Endodermal cell (in vitro differentiated cells): ENCODE measurements at regions not wholly inside any gene's neighbourhood (a gene's known extent, or its start where the extent isn't known, plus 50 kb on each side); places are given as distances from the start of the nearest gene placed in this dataset.

ENCODE experiments used
- DNase-seq: peaks from one replicate; pipeline ENCODE4 v3.0.0-alpha.2; 2017
- H3K27ac ChIP-seq: 2 replicates; pipeline ENCODE4 v1.5.1; 2013; ENCODE audit warnings: mild to moderate bottlenecking, low read depth, low read length, moderate library complexity
- H3K27me3 ChIP-seq: 2 replicates; pipeline ENCODE4 v1.6.1; 2013; ENCODE audit warnings: mild to moderate bottlenecking, low read length, moderate library complexity; ENCODE audit not compliant: insufficient read depth, control insufficient read depth, poor library complexity, severe bottlenecking
- H3K36me3 ChIP-seq: 2 replicates; pipeline ENCODE4 v1.7.0; 2013; ENCODE audit warnings: mild to moderate bottlenecking, low read length, moderate library complexity; ENCODE audit not compliant: control insufficient read depth, insufficient read depth
- H3K4me1 ChIP-seq: one replicate; pipeline ENCODE4 v1.7.0; 2013; ENCODE audit warnings: low read length; ENCODE audit not compliant: control insufficient read depth, insufficient read depth
- H3K4me3 ChIP-seq: 2 replicates; pipeline ENCODE4 v1.5.1; 2013; ENCODE audit warnings: mild to moderate bottlenecking, low read length, moderate library complexity
- H3K9ac ChIP-seq: 2 replicates; pipeline ENCODE4 v1.6.1; 2013; ENCODE audit warnings: mild to moderate bottlenecking, low read length, moderate library complexity; ENCODE audit not compliant: poor library complexity, severe bottlenecking; ENCODE audit errors: extremely low read depth
- H3K9me3 ChIP-seq: 2 replicates; pipeline ENCODE4 v1.6.1; 2013; ENCODE audit warnings: mild to moderate bottlenecking, low read length, moderate library complexity; ENCODE audit not compliant: control insufficient read depth
- H3K27ac Mint-ChIP-seq: 2 replicates; pipeline ENCODE4 v1.8.0; 2020; ENCODE audit warnings: mixed read lengths
- H3K27me3 Mint-ChIP-seq: 2 replicates; pipeline ENCODE4 v1.8.0; 2021; ENCODE audit warnings: mild to moderate bottlenecking, mixed read lengths; ENCODE audit not compliant: insufficient read depth
- H3K36me3 Mint-ChIP-seq: 2 replicates; pipeline ENCODE4 v1.8.0; 2020; ENCODE audit warnings: low read depth, mixed read lengths
- H3K4me1 Mint-ChIP-seq: 2 replicates; pipeline ENCODE4 v1.8.0; 2020; ENCODE audit warnings: mixed read lengths
- H3K4me3 Mint-ChIP-seq: 2 replicates; pipeline ENCODE4 v1.8.0; 2020; ENCODE audit warnings: mild to moderate bottlenecking, moderate library complexity, mixed read lengths
- H3K9me3 Mint-ChIP-seq: 2 replicates; pipeline ENCODE4 v1.8.0; 2020; ENCODE audit warnings: mild to moderate bottlenecking, mixed read lengths
- WGBS, 2 experiments: methylation state at CpG; one replicate each; pipeline versions ENCODE4 v1.1.5 to v1.1.7; 2013; ENCODE audit warnings: missing lambda C conversion rate in 2 of 2, mixed read lengths in 1 of 2; ENCODE audit not compliant: insufficient coverage in 1 of 2, insufficient read length in 1 of 2; 5-methylcytosine and 5-hydroxymethylcytosine counted together
- TF ChIP-seq, protein P1 (sequence below): fragments of 200-600 bp; sonication (generic); conservative IDR thresholded peaks from 2 replicates; pipeline ENCODE4 v1.5.0; 2021; ENCODE audit warnings: antibody characterized with exemption, mild to moderate bottlenecking

DNA sequence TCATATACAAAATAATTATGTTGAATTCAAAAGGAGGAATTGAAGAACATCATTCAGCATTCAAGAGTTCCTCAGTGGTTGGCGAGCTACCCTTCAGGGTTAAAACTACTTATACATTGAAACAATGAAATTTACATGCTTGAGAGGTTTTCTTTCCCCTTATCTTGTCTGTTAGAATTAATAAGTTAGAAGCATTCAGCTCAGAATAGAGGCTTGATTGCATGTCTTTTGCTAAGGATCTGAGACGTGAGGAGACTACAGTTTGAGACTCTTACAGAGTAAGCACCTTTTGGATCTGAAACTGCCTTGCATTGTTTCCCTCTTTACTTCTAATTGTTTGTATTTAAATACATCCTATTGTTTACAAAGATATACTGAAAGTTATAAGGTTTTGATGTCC lies 157.6 kb downstream of the NSUN3 start:
- peaks cover 23% of the 10 kb centered on the region for H3K9me3 ChIP-seq
- TF ChIP-seq, protein P1, sequence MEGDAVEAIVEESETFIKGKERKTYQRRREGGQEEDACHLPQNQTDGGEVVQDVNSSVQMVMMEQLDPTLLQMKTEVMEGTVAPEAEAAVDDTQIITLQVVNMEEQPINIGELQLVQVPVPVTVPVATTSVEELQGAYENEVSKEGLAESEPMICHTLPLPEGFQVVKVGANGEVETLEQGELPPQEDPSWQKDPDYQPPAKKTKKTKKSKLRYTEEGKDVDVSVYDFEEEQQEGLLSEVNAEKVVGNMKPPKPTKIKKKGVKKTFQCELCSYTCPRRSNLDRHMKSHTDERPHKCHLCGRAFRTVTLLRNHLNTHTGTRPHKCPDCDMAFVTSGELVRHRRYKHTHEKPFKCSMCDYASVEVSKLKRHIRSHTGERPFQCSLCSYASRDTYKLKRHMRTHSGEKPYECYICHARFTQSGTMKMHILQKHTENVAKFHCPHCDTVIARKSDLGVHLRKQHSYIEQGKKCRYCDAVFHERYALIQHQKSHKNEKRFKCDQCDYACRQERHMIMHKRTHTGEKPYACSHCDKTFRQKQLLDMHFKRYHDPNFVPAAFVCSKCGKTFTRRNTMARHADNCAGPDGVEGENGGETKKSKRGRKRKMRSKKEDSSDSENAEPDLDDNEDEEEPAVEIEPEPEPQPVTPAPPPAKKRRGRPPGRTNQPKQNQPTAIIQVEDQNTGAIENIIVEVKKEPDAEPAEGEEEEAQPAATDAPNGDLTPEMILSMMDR, result no peak
- WGBS, 2 experiments, result 80 to 92% methylated on average over 1 to 2 of the region's 2 CpGs
- H3K27ac ChIP-seq, result no peak overlapping the region
- Mint-ChIP-seq H3K27me3 (no peaks in the 10 kb centered on the region), H3K36me3 (no peaks in the 10 kb centered on the region), H3K4me1 (peaks cover 18% of the 10 kb centered on the region), H3K9me3 (no peaks in the 10 kb centered on the region), H3K4me3 (no peak overlapping the region), H3K27ac (no peak overlapping the region)
- no peaks in the 10 kb centered on the region for H3K4me1 ChIP-seq
- no peak overlapping the region for H3K4me3 ChIP-seq
- H3K36me3 ChIP-seq, result no peaks in the 10 kb centered on the region
- DNase-seq, result no peak
- no peaks in the 10 kb centered on the region for H3K27me3 ChIP-seq
- H3K9ac ChIP-seq, result no peak overlapping the region

DNA sequence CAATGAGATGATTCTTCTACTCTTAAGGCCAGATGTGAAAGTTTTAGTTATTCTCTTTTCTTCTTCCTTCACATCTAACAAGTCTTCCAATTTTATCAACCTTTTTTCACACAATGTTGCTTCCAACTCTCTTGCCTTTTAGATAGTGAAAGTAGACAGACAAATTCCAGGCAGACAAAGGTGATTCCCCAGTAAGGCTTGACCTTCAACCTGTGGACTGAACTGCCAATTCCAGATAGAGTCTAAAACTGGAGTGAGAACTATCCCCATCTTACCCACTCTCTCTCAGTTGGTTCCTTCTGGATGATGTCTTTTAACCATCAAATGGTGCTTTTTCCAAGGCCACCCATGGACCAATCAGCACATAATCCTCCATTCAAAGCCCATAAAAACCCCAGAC lies 159.0 kb downstream of the NSUN3 start:
- Mint-ChIP-seq H3K4me1 (peaks cover 24% of the 10 kb centered on the region), H3K9me3 (no peaks in the 10 kb centered on the region), H3K4me3 (no peak overlapping the region), H3K27ac (no peak overlapping the region), H3K27me3 (no peaks in the 10 kb centered on the region), H3K36me3 (no peaks in the 10 kb centered on the region)
- TF ChIP-seq, protein P1, result no peak
- peak overlapping the region; percentile 48 for H3K4me3 ChIP-seq
- H3K9me3 ChIP-seq, result peaks cover 23% of the 10 kb centered on the region
- no peaks in the 10 kb centered on the region for H3K36me3 ChIP-seq
- H3K9ac ChIP-seq, result no peak overlapping the region
- no peaks in the 10 kb centered on the region for H3K27me3 ChIP-seq
- H3K4me1 ChIP-seq, result no peaks in the 10 kb centered on the region
- no peak overlapping the region for H3K27ac ChIP-seq
- DNase-seq, result no peak

DNA sequence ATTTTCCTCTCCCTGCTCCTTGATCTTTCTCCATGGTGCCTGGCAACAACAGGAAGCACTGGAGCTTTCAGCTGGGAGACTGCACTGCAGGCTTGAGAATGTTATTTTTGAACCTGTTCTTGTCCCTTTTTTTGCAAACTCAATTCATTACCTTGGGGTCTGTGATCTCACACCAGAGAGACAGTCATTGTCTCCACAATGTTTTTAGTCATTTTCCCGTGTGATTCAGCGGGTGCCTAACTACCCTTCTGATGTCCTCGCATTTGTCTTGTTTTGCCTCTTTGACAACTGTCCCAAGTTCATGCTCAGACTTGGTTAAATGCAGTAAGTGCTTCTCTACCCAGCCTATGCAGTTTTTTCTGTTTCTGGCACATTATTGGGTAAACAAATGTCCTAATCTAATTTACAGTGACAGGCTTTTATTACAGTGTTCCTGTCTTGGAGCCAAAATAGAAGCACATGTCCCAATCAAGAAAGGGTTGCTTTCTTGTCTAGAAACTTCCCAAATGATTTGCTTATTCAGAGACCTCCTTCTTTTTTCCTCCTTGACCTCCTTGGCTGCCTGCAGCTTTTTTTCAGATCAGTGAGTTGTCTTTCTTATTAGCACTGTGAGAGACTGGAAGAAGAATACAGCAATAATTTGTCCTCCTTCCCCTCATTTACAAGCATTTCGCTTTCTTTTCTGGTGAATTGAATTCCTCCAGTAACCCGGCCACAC lies 162.4 kb downstream of the NSUN3 start:
- Mint-ChIP-seq H3K36me3 (no peaks in the 10 kb centered on the region), H3K27me3 (no peaks in the 10 kb centered on the region), H3K4me3 (no peak overlapping the region), H3K4me1 (peaks cover 26% of the 10 kb centered on the region), H3K9me3 (no peaks in the 10 kb centered on the region), H3K27ac (no peak overlapping the region)
- H3K27me3 ChIP-seq, result no peaks in the 10 kb centered on the region
- H3K27ac ChIP-seq, result peak overlapping the region; percentile 71
- no peaks in the 10 kb centered on the region for H3K36me3 ChIP-seq
- TF ChIP-seq, protein P1, result no peak
- peaks cover 23% of the 10 kb centered on the region for H3K9me3 ChIP-seq
- H3K9ac ChIP-seq, result no peak overlapping the region
- no peaks in the 10 kb centered on the region for H3K4me1 ChIP-seq
- no peak overlapping the region for H3K4me3 ChIP-seq
- DNase-seq, result no peak
- WGBS, 2 experiments, result 88 to 92% methylated on average over 5 of the region's 5 CpGs
